AG09309 (cell line): ENCODE measurements at regions not wholly inside any gene's neighbourhood (a gene's known extent, or its start where the extent isn't known, plus 50 kb on each side); places are given as distances from the start of the nearest gene placed in this dataset.
A peak's percentile ranks its signal among the peaks of the same experiment; 100 is the strongest.

ENCODE experiments used
- DNase-seq: peaks from one replicate; pipeline ENCODE4 v3.0.0-alpha.2; 2010; ENCODE audit warnings: low read depth
- H3K4me3 ChIP-seq: 2 replicates; pipeline ENCODE4 v1.5.1; 2011; ENCODE audit warnings: mild to moderate bottlenecking, low read depth, low read length, moderate library complexity; ENCODE audit not compliant: control insufficient read depth
- TF ChIP-seq, protein P1 (sequence below): IDR thresholded peaks from 2 replicates; pipeline ENCODE4 v1.5.1; 2011; ENCODE audit warnings: mild to moderate bottlenecking, low read depth, low read length, inconsistent platforms; ENCODE audit not compliant: insufficient read depth, control insufficient read depth; ENCODE audit errors: missing control alignments

DNA sequence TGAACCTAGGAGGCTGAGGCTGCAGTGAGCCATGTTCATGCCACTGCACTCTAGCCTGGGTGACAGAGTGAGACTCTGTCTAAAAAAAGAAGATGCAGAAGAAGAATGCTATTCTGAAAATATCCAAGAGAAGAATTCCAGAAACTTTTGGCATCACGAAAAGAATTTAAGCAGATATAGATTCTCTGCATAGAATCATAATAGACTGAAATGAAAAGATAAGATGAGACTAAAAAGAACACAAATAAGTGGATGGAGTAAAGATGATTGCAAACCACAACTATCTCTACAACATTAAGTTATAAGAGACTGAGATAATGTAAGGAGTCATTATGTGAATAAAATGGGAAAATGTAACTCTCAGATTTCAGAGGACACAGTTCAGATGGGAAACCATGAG, 140.7 kb upstream of the TMC3 start:
- no peak for DNase-seq
- H3K4me3 ChIP-seq, result no peak overlapping the region
- TF ChIP-seq, protein P1, sequence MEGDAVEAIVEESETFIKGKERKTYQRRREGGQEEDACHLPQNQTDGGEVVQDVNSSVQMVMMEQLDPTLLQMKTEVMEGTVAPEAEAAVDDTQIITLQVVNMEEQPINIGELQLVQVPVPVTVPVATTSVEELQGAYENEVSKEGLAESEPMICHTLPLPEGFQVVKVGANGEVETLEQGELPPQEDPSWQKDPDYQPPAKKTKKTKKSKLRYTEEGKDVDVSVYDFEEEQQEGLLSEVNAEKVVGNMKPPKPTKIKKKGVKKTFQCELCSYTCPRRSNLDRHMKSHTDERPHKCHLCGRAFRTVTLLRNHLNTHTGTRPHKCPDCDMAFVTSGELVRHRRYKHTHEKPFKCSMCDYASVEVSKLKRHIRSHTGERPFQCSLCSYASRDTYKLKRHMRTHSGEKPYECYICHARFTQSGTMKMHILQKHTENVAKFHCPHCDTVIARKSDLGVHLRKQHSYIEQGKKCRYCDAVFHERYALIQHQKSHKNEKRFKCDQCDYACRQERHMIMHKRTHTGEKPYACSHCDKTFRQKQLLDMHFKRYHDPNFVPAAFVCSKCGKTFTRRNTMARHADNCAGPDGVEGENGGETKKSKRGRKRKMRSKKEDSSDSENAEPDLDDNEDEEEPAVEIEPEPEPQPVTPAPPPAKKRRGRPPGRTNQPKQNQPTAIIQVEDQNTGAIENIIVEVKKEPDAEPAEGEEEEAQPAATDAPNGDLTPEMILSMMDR, result no peak

DNA sequence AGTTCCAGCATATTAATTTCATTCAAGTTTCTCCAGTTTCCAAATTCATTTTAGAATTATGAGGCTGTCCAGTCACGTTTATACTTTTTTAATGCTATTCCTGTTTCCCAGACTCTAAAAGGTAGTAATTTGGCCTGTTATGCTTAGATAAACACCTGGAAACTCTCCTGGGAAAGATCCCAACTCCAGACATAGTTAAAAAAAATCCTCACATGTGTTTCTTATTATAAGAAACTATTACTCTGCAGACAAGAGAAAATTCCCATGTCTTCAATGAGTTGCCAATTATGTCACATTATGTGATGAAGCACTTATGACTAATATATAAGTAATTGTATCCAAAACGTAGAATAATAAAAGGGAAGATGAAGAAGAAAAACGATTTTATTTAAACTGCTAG, 137.1 kb upstream of the TMC3 start:
- peak; percentile 8 for DNase-seq
- H3K4me3 ChIP-seq, result no peak overlapping the region
- TF ChIP-seq, protein P1, result no peak

DNA sequence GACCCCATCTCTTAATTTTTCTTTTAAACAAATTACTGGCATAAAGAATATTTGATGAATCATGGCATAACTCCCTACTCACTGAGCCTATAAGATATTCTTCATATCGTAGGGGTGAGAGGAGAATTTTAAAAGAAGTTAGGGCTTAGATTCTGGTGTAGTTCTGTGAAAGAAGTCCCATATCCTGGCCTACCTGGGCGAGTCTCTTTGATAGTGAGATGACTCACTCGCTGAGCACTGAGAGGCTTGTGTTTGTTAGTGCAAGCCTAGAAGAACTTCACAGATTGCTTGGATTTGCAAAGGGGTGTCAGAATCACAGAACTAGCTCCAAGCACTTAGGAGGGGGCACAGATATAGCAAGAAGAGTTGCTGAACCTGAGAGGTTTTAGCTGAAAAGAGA, 133.8 kb upstream of the TMC3 start:
- DNase-seq, result no peak
- TF ChIP-seq, protein P1, result no peak

DNA sequence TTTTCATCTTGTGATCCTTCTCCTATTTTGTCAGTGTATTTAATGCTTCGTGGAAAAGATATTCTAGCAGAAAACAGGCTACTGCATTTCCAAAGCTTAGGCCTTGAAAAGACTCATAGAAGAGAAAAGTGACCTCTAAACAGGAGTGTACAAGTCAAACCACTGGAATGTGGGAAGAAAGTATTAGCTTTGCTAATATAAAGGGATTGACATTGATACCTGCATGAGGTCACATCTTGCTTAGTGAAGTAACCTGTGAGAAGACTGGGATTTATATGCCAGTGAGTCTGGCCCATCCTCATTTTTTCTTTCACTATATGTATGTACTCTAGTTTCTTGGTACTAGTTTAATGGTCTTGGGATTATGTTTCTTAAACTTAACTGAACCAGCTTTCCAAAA, 132.9 kb upstream of the TMC3 start:
- H3K4me3 ChIP-seq, result no peak overlapping the region
- DNase-seq, result no peak
- TF ChIP-seq, protein P1, result no peak

More for the DNA sequence above, 133.8 kb upstream of the TMC3 start:
- H3K4me3 ChIP-seq, result no peak overlapping the region

DNA sequence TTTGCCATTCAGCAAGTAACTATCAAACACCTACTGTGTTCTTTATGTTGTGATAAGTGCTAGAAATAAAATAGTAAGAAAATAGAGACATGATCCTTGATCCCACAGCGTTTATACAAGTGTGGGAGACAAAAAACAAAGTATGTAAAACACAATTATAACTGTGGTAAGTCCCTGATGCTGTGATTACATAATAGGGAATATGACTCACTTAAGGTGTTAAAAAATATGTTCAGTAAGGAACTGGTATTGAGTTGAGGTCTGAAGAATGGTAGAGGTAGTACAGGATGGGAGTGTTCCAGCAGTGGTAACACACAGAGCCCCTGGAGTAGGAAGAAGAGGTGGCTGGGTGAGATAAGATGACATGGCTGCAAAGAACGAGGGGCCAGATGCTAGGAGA, 132.1 kb upstream of the TMC3 start:
- TF ChIP-seq, protein P1, result no peak
- DNase-seq, result no peak

DNA sequence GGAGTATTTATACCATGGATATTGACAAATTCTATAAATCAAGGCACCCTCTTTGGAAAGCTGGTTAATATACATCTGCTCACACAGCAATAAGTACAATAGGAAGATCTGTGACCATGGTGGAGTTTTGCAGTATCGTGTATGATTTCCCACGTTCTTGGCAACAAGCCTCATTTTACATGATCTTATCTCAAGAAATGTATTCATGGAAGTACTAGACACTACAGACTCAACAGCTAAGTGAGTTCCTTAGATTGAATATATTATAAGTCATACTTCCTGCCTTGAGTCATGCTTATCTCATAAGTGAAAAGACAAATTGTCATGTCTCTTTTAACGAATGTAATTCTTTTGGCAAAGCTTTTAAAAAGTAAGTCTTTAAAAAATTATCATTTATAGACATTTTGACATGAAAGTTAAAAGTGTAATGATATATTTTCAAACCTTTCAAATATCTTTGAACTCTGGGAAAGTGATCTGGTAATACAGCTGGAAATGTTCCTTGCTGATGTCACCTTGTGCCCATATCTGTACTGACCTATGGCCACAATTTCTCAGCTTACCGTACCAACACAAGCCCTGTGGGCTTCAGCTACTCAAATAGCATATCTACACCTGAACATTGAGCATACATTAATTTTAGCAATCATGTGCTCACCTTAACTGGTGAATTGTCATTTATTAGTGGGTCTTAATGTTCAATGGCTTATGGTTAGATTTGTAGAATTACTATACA, 130.3 kb upstream of the TMC3 start:
- H3K4me3 ChIP-seq, result no peak overlapping the region
- no peak for DNase-seq
- TF ChIP-seq, protein P1, result no peak

More for the DNA sequence above, 132.1 kb upstream of the TMC3 start:
- no peak overlapping the region for H3K4me3 ChIP-seq
